AG04450 (cell line): ENCODE measurements at regions not wholly inside any gene's neighbourhood (a gene's known extent, or its start where the extent isn't known, plus 50 kb on each side); places are given as distances from the start of the nearest gene placed in this dataset.
"Not testable (repeated sequence)": the region's sequence is repeated elsewhere in the genome, so short reads cannot be mapped to it uniquely, and the experiment has no call there.

Experiments used
- CTCF ChIA-PET: fragments of 300-600, 350-600 bp; formaldehyde crosslinking; extraction: SDS; loops from one replicate; lab custom pipeline; 2022; ENCODE audit warnings: antibody characterized with exemption, inconsistent platforms; lab: Charles Lee
- POLR2A ChIA-PET: fragments of 350-600 bp; formaldehyde crosslinking; extraction: SDS; loops from one replicate; lab custom pipeline; 2021; ENCODE audit warnings: antibody characterized with exemption, inconsistent platforms; lab: Yijun Ruan, JAX
- DNase-seq: peaks from one replicate; pipeline ENCODE4 v3.0.0-alpha.2; 2011; ENCODE audit warnings: low read depth, low spot score
- H3K27ac ChIP-seq: one replicate; pipeline ENCODE4 v1.5.1; 2012; ENCODE audit warnings: low read depth, low read length, control low read depth
- H3K27me3 ChIP-seq: one replicate; pipeline ENCODE4 v1.6.0; 2012; ENCODE audit warnings: low read length; ENCODE audit not compliant: control insufficient read depth, insufficient read depth
- H3K4me3 ChIP-seq: 2 replicates; pipeline ENCODE4 v1.5.1; 2011; ENCODE audit warnings: mild to moderate bottlenecking, low read depth, low read length, control low read depth
- H3K9me3 ChIP-seq: 2 replicates; pipeline ENCODE4 v1.5.1; 2012; ENCODE audit warnings: low read length; ENCODE audit not compliant: control insufficient read depth, insufficient read depth
- CTCF ChIP-seq: IDR thresholded peaks from 2 replicates; pipeline ENCODE4 v1.5.1; 2011; ENCODE audit warnings: low read depth, low read length, control low read depth, inconsistent platforms

- no peaks in the 10 kb centered on the region for H3K27me3 ChIP-seq
- CTCF ChIA-PET, result no interaction called here
- H3K27ac ChIP-seq, result no peak overlapping the region
- H3K9me3 ChIP-seq, result no peaks in the 10 kb centered on the region
- POLR2A ChIA-PET, result no interaction called here
- no peak for TF ChIP-seq CTCF
- H3K4me3 ChIP-seq, result no peak overlapping the region
- DNase-seq, result no peak
Measured at GRCh38 chr7:41559426-41559825, 143.5 kb downstream of the INHBA start.

GRCh38 chr7:41554481-41554880, 148.4 kb downstream of the INHBA start:
- H3K9me3 ChIP-seq, result no peaks in the 10 kb centered on the region
- H3K27ac ChIP-seq, result no peak overlapping the region
- H3K27me3 ChIP-seq, result no peaks in the 10 kb centered on the region
- CTCF ChIA-PET, result interaction anchor here (0.5 kb wide), 1 partner anchor 421 kb away, joined by 3 read pairs; no protein-coding TSS in a partner anchor
- DNase-seq, result no peak
- no peak for TF ChIP-seq CTCF
- POLR2A ChIA-PET, result no interaction called here
- H3K4me3 ChIP-seq, result no peak overlapping the region

- H3K27ac ChIP-seq, H3K9me3 ChIP-seq, H3K4me3 ChIP-seq, DNase-seq, H3K27me3 ChIP-seq, POLR2A ChIA-PET, CTCF ChIA-PET: not testable (repeated sequence)
Measured at GRCh38 chr7:41550046-41550445, 152.8 kb downstream of the INHBA start.

- DNase-seq, result no peak
- Histone ChIP-seq H3K4me3 (no peak overlapping the region), H3K9me3 (no peaks in the 10 kb centered on the region), H3K27ac (no peak overlapping the region), H3K27me3 (no peaks in the 10 kb centered on the region)
- no peak for TF ChIP-seq CTCF
- CTCF ChIA-PET, result no interaction called here
- POLR2A ChIA-PET, result no interaction called here
Measured at GRCh38 chr7:41544241-41544640, 158.6 kb downstream of the INHBA start.

- Histone ChIP-seq H3K27me3 (no peaks in the 10 kb centered on the region), H3K9me3 (no peaks in the 10 kb centered on the region), H3K4me3 (no peak overlapping the region), H3K27ac (no peak overlapping the region)
- TF ChIP-seq CTCF, result no peak
- POLR2A ChIA-PET, result no interaction called here
- CTCF ChIA-PET, result no interaction called here
- DNase-seq, result no peak
Measured at GRCh38 chr7:41540601-41541000, 162.3 kb downstream of the INHBA start.
